Activated CD4-positive, alpha-beta T cell treated with anti-CD3 and anti-CD28 coated beads for 4 hours (primary cell): ENCODE measurements at regions not wholly inside any gene's neighbourhood (a gene's known extent, or its start where the extent isn't known, plus 50 kb on each side); places are given as distances from the start of the nearest gene placed in this dataset.

Experiments
- DNase-seq, 2 donors: peaks; one replicate each; pipeline ENCODE4 v3.0.0-alpha.2; 2020

DNA sequence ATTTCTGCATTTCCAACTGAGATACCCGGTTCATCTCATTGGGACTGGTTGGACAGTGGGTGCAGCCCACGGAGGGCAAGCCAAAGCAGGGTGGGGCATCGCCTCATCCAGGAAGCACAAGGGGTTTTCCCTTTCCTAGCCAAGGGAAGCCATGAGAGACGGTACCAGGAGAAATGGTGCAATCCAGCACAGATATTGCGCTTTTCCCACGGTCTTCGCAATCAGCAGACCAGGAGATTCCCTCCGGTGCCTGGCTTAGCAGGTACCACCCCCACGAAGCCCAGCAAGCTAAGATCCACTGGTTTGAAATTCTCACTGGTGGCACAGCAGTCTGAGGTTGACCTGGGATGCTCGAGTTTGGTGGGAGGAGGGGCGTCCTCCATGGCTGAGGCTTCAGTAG is 527.0 kb downstream of the TLE1 start:
- DNase-seq = no peak

DNA sequence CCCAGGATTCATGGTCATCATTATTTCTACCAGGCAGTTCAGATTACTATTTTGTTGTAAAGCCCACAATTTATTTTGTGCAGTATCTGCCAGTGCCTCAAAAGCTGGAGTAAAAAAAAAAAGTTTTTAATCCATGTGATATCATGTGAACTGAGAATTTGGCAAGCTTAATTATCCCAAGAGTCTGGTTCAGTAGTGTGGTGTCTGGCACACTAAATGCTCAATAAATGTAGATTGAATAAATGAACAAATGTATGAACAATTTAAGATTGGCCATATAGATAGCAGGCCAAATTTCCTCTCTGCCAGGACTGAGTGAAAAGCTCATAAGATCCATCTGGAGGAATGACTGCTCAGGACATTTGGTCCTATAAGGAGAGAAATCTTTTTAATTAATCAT is 533.0 kb downstream of the TLE1 start:
- no peak for DNase-seq

DNA sequence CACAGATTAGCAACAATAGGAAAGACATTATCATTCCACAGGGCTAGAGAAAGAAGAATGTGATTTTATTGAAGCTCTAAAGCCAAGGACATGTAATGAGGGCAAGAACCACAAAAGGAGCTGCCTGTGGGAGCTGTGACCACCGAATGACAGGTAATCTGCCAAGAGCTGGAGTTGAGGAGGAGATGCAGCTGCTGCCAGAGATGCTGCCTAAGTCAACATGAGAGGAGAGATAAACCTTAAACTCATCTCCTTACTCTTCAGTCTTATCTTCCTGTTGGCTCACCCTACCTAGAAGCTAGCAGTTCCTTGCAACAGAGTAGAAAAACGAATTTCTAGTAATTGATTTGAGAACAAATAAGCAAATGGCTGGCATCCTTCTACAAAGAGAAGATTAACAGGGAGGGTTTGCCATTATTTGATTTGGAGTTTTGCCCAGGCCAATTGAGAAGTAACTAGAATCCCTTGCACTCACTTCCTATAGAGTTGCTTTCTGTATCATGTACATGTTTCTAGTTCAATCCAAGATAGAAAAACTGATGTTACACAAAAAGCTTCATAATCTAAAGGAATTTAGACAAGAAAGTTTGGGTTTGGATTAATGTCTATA is 539.2 kb downstream of the TLE1 start:
- no peak for DNase-seq

DNA sequence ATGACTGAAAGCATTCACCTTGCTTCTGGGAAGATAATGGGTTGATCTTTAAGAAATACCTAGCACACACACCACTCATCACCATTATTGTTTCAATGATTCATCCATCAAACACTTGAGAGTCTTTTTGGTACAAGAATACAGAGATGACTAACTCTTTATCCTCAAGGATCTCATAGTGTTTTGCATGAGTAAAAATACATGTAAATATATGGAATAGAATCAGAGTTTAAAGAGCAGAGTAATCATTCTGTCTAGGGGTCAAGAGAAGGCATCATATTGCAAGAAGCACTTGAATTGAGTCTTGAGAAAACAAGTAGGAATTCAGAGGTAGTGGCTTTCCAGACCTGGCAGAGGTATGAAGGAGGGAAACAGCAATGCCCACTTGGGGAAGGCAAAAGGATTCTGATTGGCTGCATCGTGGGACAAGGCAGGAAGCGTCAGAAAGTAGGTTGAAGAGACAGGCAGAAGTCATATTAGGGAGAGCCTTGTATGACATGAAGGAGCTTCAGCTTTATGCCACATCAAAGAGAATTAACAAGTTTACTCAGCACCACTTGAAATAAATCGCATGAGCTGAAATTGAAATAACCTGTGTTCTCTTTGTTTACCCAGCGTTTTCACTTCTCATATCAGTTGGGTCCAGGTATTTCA is 542.5 kb downstream of the TLE1 start:
- no peak for DNase-seq

GRCh38 chr9:81146241-81146640 is 543.1 kb downstream of the TLE1 start:
- DNase-seq = no peak

GRCh38 chr9:81145331-81145963 is 543.9 kb downstream of the TLE1 start:
- DNase-seq = no peak

- no peak for DNase-seq
Observed at GRCh38 chr9:81141961-81142360, 547.4 kb downstream of the TLE1 start.

- no peak for DNase-seq
Observed at GRCh38 chr9:81137976-81138568, 551.3 kb downstream of the TLE1 start.

- no peak for DNase-seq
Observed at GRCh38 chr9:81132796-81133195, 556.6 kb downstream of the TLE1 start.

- DNase-seq = no peak
Observed at GRCh38 chr9:81132318-81132717, 557.0 kb downstream of the TLE1 start.

DNA sequence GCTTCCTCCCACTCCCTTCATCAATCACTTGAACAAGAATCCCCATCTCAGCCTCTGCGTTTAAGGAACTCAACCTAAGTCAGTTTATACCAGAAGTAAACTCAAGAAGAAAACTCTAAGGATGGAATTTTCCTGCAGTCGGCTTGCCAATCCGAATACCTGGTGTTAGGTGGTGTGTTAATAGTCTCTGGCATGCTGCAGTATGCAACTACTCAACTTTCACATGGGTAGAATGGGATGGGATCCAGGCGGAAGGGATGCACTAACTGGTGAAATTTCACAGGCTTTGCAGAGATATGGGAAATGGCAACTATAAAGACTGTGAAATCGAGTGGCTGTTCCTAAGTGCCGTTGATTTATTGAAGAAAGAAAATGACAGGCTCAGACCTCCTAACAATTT is 560.6 kb downstream of the TLE1 start:
- no peak for DNase-seq

DNA sequence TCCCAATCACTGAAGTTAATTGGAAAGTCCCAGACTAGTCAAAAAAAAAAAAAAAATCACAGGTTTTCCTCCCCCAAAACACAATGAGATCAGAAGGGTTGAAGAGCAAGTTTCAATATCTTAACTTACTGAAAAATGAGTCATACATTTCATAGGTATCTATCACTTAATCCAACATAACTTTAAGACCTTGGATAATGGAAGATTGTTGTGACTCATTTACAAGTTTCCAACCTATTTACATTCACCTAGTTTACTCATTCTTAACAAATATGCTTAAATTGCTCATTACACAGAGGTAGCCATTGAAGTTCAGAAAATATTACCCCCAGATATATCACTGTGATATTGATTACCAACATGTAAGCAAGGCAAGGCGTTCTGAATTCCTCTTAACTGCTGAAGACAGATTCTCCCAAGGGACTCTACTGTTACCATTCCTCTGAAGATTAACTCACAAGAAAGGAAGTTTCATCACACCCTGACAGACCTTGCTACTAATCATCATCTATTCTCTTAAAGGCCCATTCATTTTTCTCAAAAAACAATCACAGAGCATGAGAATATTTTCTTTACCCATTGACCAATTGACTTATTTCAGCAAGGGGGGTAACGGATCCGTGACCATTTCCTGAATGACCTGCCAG is 563.8 kb downstream of the TLE1 start:
- DNase-seq = no peak

GRCh38 chr9:81123526-81123925 is 565.8 kb downstream of the TLE1 start:
- no peak for DNase-seq

DNA sequence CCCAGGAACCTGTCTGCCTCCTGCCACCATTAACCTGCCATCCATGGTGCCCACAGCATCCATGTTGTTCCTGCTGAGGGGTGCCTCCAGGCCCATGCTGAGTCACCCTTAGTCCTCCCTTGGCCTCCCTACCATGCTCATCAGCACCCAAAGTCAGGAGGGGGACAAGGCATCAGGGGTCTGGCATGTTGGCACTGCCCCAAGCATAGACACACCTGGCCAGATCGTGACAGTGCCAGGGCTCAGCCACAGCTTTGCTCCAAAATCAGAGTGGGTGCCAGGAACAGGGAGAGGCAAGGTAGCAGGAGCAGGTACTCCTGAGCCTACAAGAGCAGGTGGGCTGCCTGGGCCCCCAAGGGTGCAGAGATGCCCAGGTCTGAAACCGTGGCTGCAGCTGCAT is 566.6 kb downstream of the TLE1 start:
- no peak for DNase-seq

DNA sequence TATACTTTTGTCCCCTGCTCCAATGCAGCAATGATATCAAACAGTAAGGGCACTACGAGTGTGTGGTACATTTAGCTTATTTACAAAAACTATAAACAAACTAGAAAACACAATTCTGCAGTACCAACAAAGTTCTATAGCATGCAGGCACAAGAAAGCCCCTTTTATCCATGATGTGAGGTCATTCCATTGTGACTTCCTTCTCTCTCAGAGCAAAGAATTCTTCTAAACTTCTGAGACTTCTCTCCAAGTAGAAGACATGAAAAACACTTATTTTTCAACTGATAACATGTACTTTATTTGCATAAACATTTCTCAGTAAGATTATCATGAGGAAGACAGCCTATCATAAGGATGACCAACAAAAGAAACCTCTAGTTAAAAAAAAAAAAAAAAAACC is 569.8 kb downstream of the TLE1 start:
- DNase-seq = no peak

DNA sequence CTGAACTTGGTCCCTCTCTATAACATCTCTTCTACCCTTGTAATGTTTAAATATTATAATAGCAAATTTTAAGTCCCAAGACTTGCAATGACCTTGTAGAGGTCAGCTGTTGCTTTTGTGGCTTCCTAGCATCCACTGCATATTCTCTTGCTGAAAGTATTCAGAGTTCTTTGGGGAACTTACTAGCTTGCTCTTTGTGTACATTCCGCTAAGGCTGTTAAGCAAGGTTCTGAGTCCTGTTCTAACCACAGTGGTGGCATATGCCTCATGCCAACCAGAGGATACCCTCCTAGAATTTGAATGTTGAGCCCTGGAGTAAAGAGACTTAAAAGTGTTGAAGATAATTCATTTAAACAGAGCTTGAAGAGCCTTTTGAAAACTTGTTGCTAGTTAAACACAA is 570.9 kb downstream of the TLE1 start:
- DNase-seq = no peak

GRCh38 chr9:81116340-81117137 is 572.8 kb downstream of the TLE1 start:
- no peak for DNase-seq

GRCh38 chr9:81113453-81114124 is 575.8 kb downstream of the TLE1 start:
- no peak for DNase-seq

DNA sequence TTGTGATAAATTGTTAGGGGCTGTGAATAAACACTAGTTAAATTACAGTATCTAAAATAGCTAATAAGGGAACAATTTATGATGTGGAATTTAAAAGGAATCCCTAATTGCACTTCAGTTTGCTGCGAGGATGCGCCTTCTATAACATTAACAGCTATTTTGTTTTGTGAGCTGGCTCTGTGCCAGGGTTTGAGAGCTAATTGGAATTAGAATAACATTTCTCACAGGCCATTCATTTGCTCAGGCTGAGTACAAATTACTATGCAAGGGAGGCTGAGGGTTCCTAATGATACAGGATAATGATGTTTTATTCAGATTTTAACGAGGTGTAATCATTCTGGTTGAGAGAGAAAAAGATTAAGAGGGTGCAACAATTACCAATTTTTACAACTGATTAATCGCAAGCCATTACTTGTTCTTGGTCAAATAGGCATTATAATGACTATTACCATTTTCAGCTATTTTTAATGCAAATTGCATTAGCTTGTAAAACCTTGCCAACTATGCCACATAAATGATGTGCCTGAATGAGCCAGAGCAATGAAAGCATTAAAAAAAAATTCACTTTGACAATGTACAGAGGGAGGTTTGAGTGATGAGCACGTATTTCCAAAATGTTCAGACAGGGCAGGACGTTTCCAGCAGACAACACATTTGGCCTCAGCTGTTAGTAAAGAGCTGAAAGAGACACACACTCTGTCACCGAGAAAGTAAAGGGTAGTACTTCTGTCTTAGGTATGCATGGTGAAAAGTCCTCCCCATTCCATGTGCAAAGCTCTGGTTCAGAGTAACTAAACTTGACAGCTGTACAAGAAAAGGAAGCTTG is 576.5 kb downstream of the TLE1 start:
- no peak for DNase-seq

- no peak for DNase-seq
Observed at GRCh38 chr9:81108821-81109220, 580.5 kb downstream of the TLE1 start.

GRCh38 chr9:81108391-81108790 is 581.0 kb downstream of the TLE1 start:
- DNase-seq = no peak
